ENCODE measurements at regions not wholly inside any gene's neighbourhood (a gene's known extent, or its start where the extent isn't known, plus 50 kb on each side); places are given as distances from the start of the nearest gene placed in this dataset.
A peak's percentile ranks its signal among the peaks of the same experiment; 100 is the strongest.

- no peak for TF ChIP-seq CTCF (IDR thresholded peaks at IDR 0.05; ENCODE audit: insufficient read depth, low read depth, low read length)
- no peak overlapping the region for H3K4me3 ChIP-seq (ENCODE audit: low read depth, low read length)
Measured at GRCh38 chr6:126944512-126944911, 174.0 kb upstream of the RSPO3 start.

GRCh38 chr6:126945150-126945685 lies 173.3 kb upstream of the RSPO3 start:
- no peak for TF ChIP-seq CTCF (IDR thresholded peaks at IDR 0.05; ENCODE audit: insufficient read depth, low read depth, low read length)
- H3K4me3 ChIP-seq (ENCODE audit: low read depth, low read length) = no peak overlapping the region
- no peak for DNase-seq (ENCODE audit: low read depth)

More at GRCh38 chr6:126944512-126944911, 174.0 kb upstream of the RSPO3 start:
- DNase-seq (ENCODE audit: low read depth) = peak; percentile 8

- no peak for DNase-seq (ENCODE audit: low read depth)
- H3K4me3 ChIP-seq (ENCODE audit: low read depth, low read length) = no peak overlapping the region
- TF ChIP-seq CTCF (IDR thresholded peaks at IDR 0.05; ENCODE audit: insufficient read depth, low read depth, low read length) = no peak
Measured at GRCh38 chr6:126945812-126946360, 172.6 kb upstream of the RSPO3 start.

GRCh38 chr6:126947070-126947469 lies 171.4 kb upstream of the RSPO3 start:
- peak; percentile 69 for DNase-seq (ENCODE audit: low read depth)
- no peak for TF ChIP-seq CTCF (IDR thresholded peaks at IDR 0.05; ENCODE audit: insufficient read depth, low read depth, low read length)

GRCh38 chr6:126949786-126950185 lies 168.7 kb upstream of the RSPO3 start:
- no peak overlapping the region for H3K4me3 ChIP-seq (ENCODE audit: low read depth, low read length)
- no peak for TF ChIP-seq CTCF (IDR thresholded peaks at IDR 0.05; ENCODE audit: insufficient read depth, low read depth, low read length)
- DNase-seq (ENCODE audit: low read depth) = peak; percentile 20

More at GRCh38 chr6:126947070-126947469, 171.4 kb upstream of the RSPO3 start:
- H3K4me3 ChIP-seq (ENCODE audit: low read depth, low read length) = no peak overlapping the region

- no peak for TF ChIP-seq CTCF (IDR thresholded peaks at IDR 0.05; ENCODE audit: insufficient read depth, low read depth, low read length)
- no peak for DNase-seq (ENCODE audit: low read depth)
Measured at GRCh38 chr6:126955621-126956020, 162.8 kb upstream of the RSPO3 start.

GRCh38 chr6:126957721-126958120 lies 160.8 kb upstream of the RSPO3 start:
- DNase-seq (ENCODE audit: low read depth) = no peak
- H3K4me3 ChIP-seq (ENCODE audit: low read depth, low read length) = no peak overlapping the region
- no peak for TF ChIP-seq CTCF (IDR thresholded peaks at IDR 0.05; ENCODE audit: insufficient read depth, low read depth, low read length)

More at GRCh38 chr6:126955621-126956020, 162.8 kb upstream of the RSPO3 start:
- no peak overlapping the region for H3K4me3 ChIP-seq (ENCODE audit: low read depth, low read length)
